GM12878 (cell line): ENCODE measurements at regions not wholly inside any gene's neighbourhood (a gene's known extent, or its start where the extent isn't known, plus 50 kb on each side); places are given as distances from the start of the nearest gene placed in this dataset.

ENCODE experiments used
- ATAC-seq: fragments of 200-7000 bp; cut with Tn5 transposase; 3 replicates; pipeline ENCODE4 v1.9.1; 2020; ENCODE audit warnings: mild to moderate bottlenecking, moderate library complexity
- BruUV-seq: library from RNA; stranded (reverse); fragments of 400-500 nt; replicated peaks from 2 replicates; lab custom pipeline; 2021; lab: Mats Ljungman, UMichigan
- CTCF ChIA-PET: fragments of 300-600 bp; sonication (Branson Sonifier 250); formaldehyde crosslinking; extraction: SDS; loops from one replicate; lab custom pipeline; 2021; ENCODE audit warnings: inconsistent platforms; lab: Yijun Ruan, JAX
- POLR2A ChIA-PET: fragments of 350-600 bp; formaldehyde crosslinking; extraction: SDS; loops from one replicate; lab custom pipeline; 2021; ENCODE audit warnings: inconsistent platforms; lab: Charles Lee
- RAD21 ChIA-PET: fragments of 300-600 bp; sonication (Branson Sonifier 250); formaldehyde crosslinking; loops from one replicate; lab custom pipeline; 2023; ENCODE audit warnings: antibody characterized with exemption; ENCODE audit not compliant: unreplicated experiment; lab: Charles Lee
- SMC1A ChIA-PET: fragments of 300-600 bp; sonication (Branson Sonifier 250); formaldehyde crosslinking; loops from one replicate; lab custom pipeline; 2023; ENCODE audit not compliant: unreplicated experiment, uncharacterized antibody; lab: Charles Lee
- DNase-seq: peaks from one replicate; pipeline ENCODE4 v3.0.0-alpha.2; 2011; ENCODE audit warnings: low read depth, low spot score
- FAIRE-seq: peaks from 3 replicates; lab custom pipeline; 2011; peaks lifted over from hg19 to GRCh38; lab: Jason Lieb, UNC
- H2AFZ ChIP-seq: 2 replicates; pipeline ENCODE4 v1.6.0; 2011; ENCODE audit warnings: low read depth, low read length, control low read depth; ENCODE audit not compliant: control insufficient read depth
- H3K27ac ChIP-seq: 2 replicates; pipeline ENCODE4 v1.5.1; 2011; ENCODE audit warnings: control low read depth; ENCODE audit not compliant: control insufficient read depth, insufficient read depth
- H3K27me3 ChIP-seq, 2 experiments: replicated peaks in 1 of 2; 2 replicates each; pipeline versions ENCODE4 v1.6.0 to v1.6.1; 2011; ENCODE audit warnings: low read length in 1 of 2; ENCODE audit not compliant: control insufficient read depth in 2 of 2, insufficient read depth in 2 of 2
- H3K36me3 ChIP-seq, 2 experiments: 2 replicates each; pipeline ENCODE4 v1.5.1; 2011; ENCODE audit warnings: low read length in 1 of 2; ENCODE audit not compliant: control insufficient read depth in 2 of 2, insufficient read depth in 2 of 2
- H3K4me1 ChIP-seq: 2 replicates; pipeline ENCODE4 v1.6.1; 2011; ENCODE audit warnings: mild to moderate bottlenecking, low read length, moderate library complexity, mixed read lengths; ENCODE audit not compliant: control insufficient read depth, insufficient read depth
- H3K4me2 ChIP-seq: 2 replicates; pipeline ENCODE4 v1.6.0; 2011; ENCODE audit warnings: control low read depth; ENCODE audit not compliant: control insufficient read depth, insufficient read depth
- H3K4me3 ChIP-seq: fragments of 200-600 bp; sonication (generic); 2 replicates; pipeline ENCODE4 v1.5.1; 2016
- H3K79me2 ChIP-seq: 2 replicates; pipeline ENCODE4 v1.6.0; 2011; ENCODE audit warnings: low read length; ENCODE audit not compliant: control insufficient read depth, insufficient read depth
- H3K9ac ChIP-seq: 2 replicates; pipeline ENCODE4 v1.8.0; 2011; ENCODE audit warnings: low read length, control low read depth, mixed read lengths; ENCODE audit not compliant: control insufficient read depth, insufficient read depth
- H3K9me3 ChIP-seq: replicated peaks from 3 replicates; pipeline ENCODE4 v1.5.1; 2011; ENCODE audit warnings: mild to moderate bottlenecking, low read length; ENCODE audit not compliant: control insufficient read depth, insufficient read depth
- H4K20me1 ChIP-seq: 2 replicates; pipeline ENCODE4 v1.6.0; 2011; ENCODE audit not compliant: control insufficient read depth, insufficient read depth
- BHLHE40 ChIP-seq, 2 experiments: fragments of 450-650 bp in 1 of 2; IDR thresholded peaks; 2 replicates each; pipeline ENCODE4 v1.6.1; 2011 to 2017; ENCODE audit warnings: low read depth in 2 of 2, borderline replicate concordance in 1 of 2, improper control_type of control experiment in 1 of 2, low read length in 1 of 2, mild to moderate bottlenecking in 1 of 2
- BMI1 ChIP-seq: fragments of 450-650 bp; IDR thresholded peaks from 2 replicates; pipeline ENCODE4 v1.6.1; 2016; ENCODE audit warnings: mild to moderate bottlenecking, moderate library complexity, borderline replicate concordance
- LARP7 ChIP-seq: fragments of 450-650 bp; IDR thresholded peaks from 2 replicates; pipeline ENCODE4 v1.6.1; 2017; ENCODE audit warnings: mild to moderate bottlenecking
- PRDM15 ChIP-seq: fragments of 450-650 bp; formaldehyde crosslinking; IDR thresholded peaks from 2 replicates; pipeline ENCODE4 v1.4.0; 2020; ENCODE audit warnings: mild to moderate bottlenecking, moderate library complexity
- STAT1 ChIP-seq: fragments of 450-650 bp; conservative IDR thresholded peaks from 2 replicates; pipeline ENCODE4 v1.6.1; 2014; ENCODE audit warnings: antibody characterized with exemption, mild to moderate bottlenecking
- SUPT20H ChIP-seq: IDR thresholded peaks from 2 replicates; pipeline ENCODE4 v1.6.1; 2011; ENCODE audit warnings: low read depth, mild to moderate bottlenecking, low read length, moderate library complexity, borderline replicate concordance; ENCODE audit not compliant: control insufficient read depth
- ZNF592 ChIP-seq: fragments of 450-650 bp; IDR thresholded peaks from 2 replicates; pipeline ENCODE4 v1.6.1; 2017; ENCODE audit warnings: mild to moderate bottlenecking, moderate library complexity
- ZNF622 ChIP-seq: fragments of 450-650 bp; IDR thresholded peaks from 2 replicates; pipeline ENCODE4 v1.6.1; 2017; ENCODE audit warnings: mild to moderate bottlenecking, inconsistent platforms
- WGBS: methylation state at CpG from one replicate; pipeline ENCODE4 v1.1.6; 2016; ENCODE audit warnings: low lambda C conversion rate; ENCODE audit not compliant: insufficient replicate concordance, insufficient coverage; ENCODE audit errors: missing lambda C conversion rate; 5-methylcytosine and 5-hydroxymethylcytosine counted together
- in situ Hi-C: fragments of 300-500 bp; cut with MboI; formaldehyde crosslinking; loops from 9 replicates; pipeline ENCODE4 v1.14.3; 2018; ENCODE audit warnings: mixed read lengths
- intact Hi-C: fragments of 100-400 bp; cut with micrococcal nuclease; formaldehyde crosslinking; loops from one replicate; pipeline ENCODE4 v1.14.2; 2022; ENCODE audit not compliant: unreplicated experiment
- TF ChIP-seq, protein P1 (sequence below): fragments of 150-350 bp; IDR thresholded peaks from 2 replicates; pipeline ENCODE4 v1.6.1; 2014; ENCODE audit warnings: mild to moderate bottlenecking, low read depth, low read length

- no peaks in the 10 kb centered on the region for H3K4me1 ChIP-seq
- DNase-seq (no peak), FAIRE-seq (no peak), ATAC-seq (no peak)
- 29% methylated on average over 3 of the region's 3 CpGs for WGBS
- ChIA-PET CTCF (interaction anchor here (0.6 kb wide), 1 partner anchor 60 kb away, joined by 3 read pairs; no protein-coding TSS in a partner anchor), SMC1A (no interaction called here), RAD21 (no interaction called here), POLR2A (no interaction called here)
- no peaks in the 10 kb centered on the region for H3K36me3 ChIP-seq
- no peaks in the 10 kb centered on the region for H3K79me2 ChIP-seq
- no TSS peak for BruUV-seq
- H3K4me3 ChIP-seq, result no peak overlapping the region
- no peak overlapping the region for H2AFZ ChIP-seq
- in situ Hi-C loops, result no loop called here
- no peak overlapping the region for H3K9ac ChIP-seq
- H3K27me3 ChIP-seq, result no peaks in the 10 kb centered on the region
- H3K9me3 ChIP-seq, result no peaks in the 10 kb centered on the region; the same call in 2 of the 3 replicates
- no peak overlapping the region for H3K4me2 ChIP-seq
- intact Hi-C loops, result no loop called here
- H4K20me1 ChIP-seq, result no peaks in the 10 kb centered on the region
- no peak overlapping the region for H3K27ac ChIP-seq
- no peak for TF ChIP-seq BMI1
- no peak for TF ChIP-seq PRDM15 (CRISPR knock-in tag)
- TF ChIP-seq, protein P1, sequence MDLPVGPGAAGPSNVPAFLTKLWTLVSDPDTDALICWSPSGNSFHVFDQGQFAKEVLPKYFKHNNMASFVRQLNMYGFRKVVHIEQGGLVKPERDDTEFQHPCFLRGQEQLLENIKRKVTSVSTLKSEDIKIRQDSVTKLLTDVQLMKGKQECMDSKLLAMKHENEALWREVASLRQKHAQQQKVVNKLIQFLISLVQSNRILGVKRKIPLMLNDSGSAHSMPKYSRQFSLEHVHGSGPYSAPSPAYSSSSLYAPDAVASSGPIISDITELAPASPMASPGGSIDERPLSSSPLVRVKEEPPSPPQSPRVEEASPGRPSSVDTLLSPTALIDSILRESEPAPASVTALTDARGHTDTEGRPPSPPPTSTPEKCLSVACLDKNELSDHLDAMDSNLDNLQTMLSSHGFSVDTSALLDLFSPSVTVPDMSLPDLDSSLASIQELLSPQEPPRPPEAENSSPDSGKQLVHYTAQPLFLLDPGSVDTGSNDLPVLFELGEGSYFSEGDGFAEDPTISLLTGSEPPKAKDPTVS, result no peak
- TF ChIP-seq LARP7, result no peak
- TF ChIP-seq STAT1, result no peak
- no peak for TF ChIP-seq ZNF622
- no peak for TF ChIP-seq BHLHE40 (IDR thresholded peaks at IDR 0.05; ENCODE audit: borderline replicate concordance in 1 of 2, low read depth in 2 of 2, low read length in 1 of 2)
- no peak for TF ChIP-seq ZNF592
- no peak for TF ChIP-seq SUPT20H
Observed at GRCh38 chr14:53841109-53842099, 115.2 kb downstream of the BMP4 start.
